ENCODE measurements at regions not wholly inside any gene's neighbourhood (a gene's known extent, or its start where the extent isn't known, plus 50 kb on each side); places are given as distances from the start of the nearest gene placed in this dataset.

GRCh38 chr9:113803811-113804589 is 72.1 kb upstream of the ZNF618 start:
- TF ChIP-seq EZH2 (IDR thresholded peaks at IDR 0.05; ENCODE audit: low read length, missing control alignments) (no peak), CTCF (conservative IDR thresholded peaks at IDR 0.05 in 1 of 2, IDR thresholded peaks at IDR 0.05 in 1 of 2; ENCODE audit: low read depth in 1 of 2, low read length in 2 of 2) (no peak)

All from fibroblast of lung (primary cell).